SK-N-SH (cell line): ENCODE measurements at regions not wholly inside any gene's neighbourhood (a gene's known extent, or its start where the extent isn't known, plus 50 kb on each side); places are given as distances from the start of the nearest gene placed in this dataset.

Experiments used
- CTCF ChIA-PET: fragments of 300-600, 350-600 bp; formaldehyde crosslinking; extraction: SDS; loops from one replicate; lab custom pipeline; 2021; lab: Yijun Ruan, JAX
- POLR2A ChIA-PET: fragments of 350-600 bp; sonication (Branson Sonifier 250); formaldehyde crosslinking; extraction: SDS; loops from one replicate; lab custom pipeline; 2020; ENCODE audit warnings: antibody characterized with exemption, inconsistent platforms; lab: Yijun Ruan, JAX
- DNase-seq: peaks from one replicate; pipeline ENCODE4 v3.0.0; 2012
- H2AFZ ChIP-seq: fragments of 200-600 bp; sonication (generic); 2 replicates; pipeline ENCODE4 v1.8.1; 2016; ENCODE audit warnings: antibody characterized with exemption, mild to moderate bottlenecking, low read depth
- H3F3A ChIP-seq: fragments of 200-600 bp; sonication (generic); replicated peaks from 2 replicates; pipeline ENCODE3; 2016; ENCODE audit warnings: antibody characterized with exemption, mild to moderate bottlenecking; ENCODE audit not compliant: insufficient read depth
- H3K27ac ChIP-seq, 2 experiments: fragments of 200-500 bp in 1 of 2; fragments of 200-600 bp in 1 of 2; sonication (Bioruptor generic) in 1 of 2; sonication (generic), shearing (Covaris generic) in 1 of 2; 2 replicates each; pipeline versions ENCODE4 v1.5.1 to v1.6.1; 2014 to 2016; ENCODE audit warnings: low read depth in 2 of 2, inconsistent platforms in 1 of 2, low read length in 1 of 2, mild to moderate bottlenecking in 1 of 2, mixed read lengths in 1 of 2
- H3K27me3 ChIP-seq: fragments of 200-600 bp; sonication (generic), shearing (Covaris generic); 2 replicates; pipeline ENCODE4 v1.6.1; 2016; ENCODE audit warnings: mixed run types; ENCODE audit not compliant: insufficient read depth
- H3K36me3 ChIP-seq, 2 experiments: fragments of 200-500 bp in 1 of 2; fragments of 200-600 bp in 1 of 2; sonication (Bioruptor generic) in 1 of 2; sonication (generic) in 1 of 2; replicated peaks in 1 of 2; 2 replicates each; pipeline versions ENCODE3 to v1.5.1; 2014 to 2016; ENCODE audit warnings: low read length in 1 of 2, mild to moderate bottlenecking in 1 of 2; ENCODE audit not compliant: insufficient read depth in 2 of 2, control insufficient read depth in 1 of 2
- H3K4me1 ChIP-seq, 2 experiments: fragments of 200-500 bp in 1 of 2; fragments of 200-600 bp in 1 of 2; sonication (Bioruptor generic) in 1 of 2; sonication (generic), shearing (Covaris generic) in 1 of 2; 2 replicates each; pipeline versions ENCODE4 v1.5.1 to v1.6.1; 2014 to 2016; ENCODE audit warnings: low read depth in 1 of 2, low read length in 1 of 2, mixed run types in 1 of 2; ENCODE audit not compliant: insufficient read depth in 2 of 2, control insufficient read depth in 1 of 2
- H3K4me2 ChIP-seq: fragments of 200-600 bp; sonication (generic), shearing (Covaris generic); 2 replicates; pipeline ENCODE4 v1.6.1; 2017; ENCODE audit warnings: mixed run types
- H3K4me3 ChIP-seq, 2 experiments: fragments of 200-500 bp in 1 of 2; fragments of 200-600 bp in 1 of 2; sonication (Bioruptor generic) in 1 of 2; sonication (generic), shearing (Covaris generic) in 1 of 2; 2 replicates each; pipeline versions ENCODE4 v1.5.1 to v1.8.1; 2014 to 2016; ENCODE audit warnings: low read depth in 2 of 2, inconsistent platforms in 1 of 2, low read length in 1 of 2, mild to moderate bottlenecking in 1 of 2, mixed read lengths in 1 of 2, moderate library complexity in 1 of 2
- H3K79me2 ChIP-seq: fragments of 200-600 bp; sonication (generic); 2 replicates; pipeline ENCODE4 v1.8.1; 2017; ENCODE audit warnings: mild to moderate bottlenecking; ENCODE audit not compliant: insufficient read depth
- H3K9ac ChIP-seq: fragments of 200-600 bp; sonication (generic); 2 replicates; pipeline ENCODE4 v1.6.1; 2017; ENCODE audit warnings: mixed run types
- H3K9me2 ChIP-seq: fragments of 200-600 bp; sonication (generic); 2 replicates; pipeline ENCODE4 v1.6.1; 2017; ENCODE audit warnings: mixed run types
- H3K9me3 ChIP-seq: fragments of 200-600 bp; sonication (generic); 2 replicates; pipeline ENCODE4 v1.6.1; 2017; ENCODE audit warnings: mixed run types, mild to moderate bottlenecking, moderate library complexity
- H4K20me1 ChIP-seq: fragments of 200-600 bp; sonication (generic); 2 replicates; pipeline ENCODE4 v1.6.1; 2017; ENCODE audit warnings: mild to moderate bottlenecking, mixed run types; ENCODE audit not compliant: insufficient read depth
- CHD2 ChIP-seq: fragments of 150-350 bp; IDR thresholded peaks from 2 replicates; pipeline ENCODE4 v1.6.1; 2018; ENCODE audit warnings: low read length; ENCODE audit not compliant: partially characterized antibody
- ELF1 ChIP-seq: IDR thresholded peaks from 2 replicates; pipeline ENCODE4 v1.4.0; 2012
- EP300 ChIP-seq, 2 experiments: IDR thresholded peaks; 2 replicates each; pipeline versions ENCODE4 v1.4.0 to v1.6.1; 2012; ENCODE audit warnings: borderline replicate concordance in 1 of 2, low read depth in 1 of 2, low read length in 1 of 2
- FOXM1 ChIP-seq: IDR thresholded peaks from 2 replicates; pipeline ENCODE4 v1.4.0; 2012; ENCODE audit warnings: low read depth, mild to moderate bottlenecking
- GABPA ChIP-seq: IDR thresholded peaks from 2 replicates; pipeline ENCODE4 v1.4.0; 2012; ENCODE audit warnings: low read depth, mild to moderate bottlenecking
- JUND ChIP-seq: IDR thresholded peaks from 2 replicates; pipeline ENCODE4 v1.4.0; 2012
- MAX ChIP-seq: IDR thresholded peaks from 2 replicates; pipeline ENCODE4 v1.4.0; 2012; ENCODE audit warnings: low read depth
- MXI1 ChIP-seq: IDR thresholded peaks from 2 replicates; pipeline ENCODE4 v1.6.1; 2012; ENCODE audit warnings: mild to moderate bottlenecking, low read depth, low read length, improper control_type of control experiment
- NFIC ChIP-seq: IDR thresholded peaks from 2 replicates; pipeline ENCODE4 v1.4.0; 2012; ENCODE audit warnings: borderline replicate concordance
- NRF1 ChIP-seq: IDR thresholded peaks from 2 replicates; pipeline ENCODE4 v1.6.1; 2012; ENCODE audit warnings: low read depth, mild to moderate bottlenecking, low read length
- PBX3 ChIP-seq: IDR thresholded peaks from 2 replicates; pipeline ENCODE4; 2012
- POLR2AphosphoS5 ChIP-seq: IDR thresholded peaks from 2 replicates; pipeline ENCODE4 v1.6.1; 2012; ENCODE audit warnings: low read depth, low read length
- RAD21 ChIP-seq: IDR thresholded peaks from 2 replicates; pipeline ENCODE4 v1.6.1; 2012; ENCODE audit warnings: mild to moderate bottlenecking, low read length
- RCOR1 ChIP-seq: fragments of 150-350 bp; IDR thresholded peaks from 2 replicates; pipeline ENCODE4 v1.6.1; 2017; ENCODE audit warnings: antibody characterized with exemption, low read length
- RXRA ChIP-seq: IDR thresholded peaks from 2 replicates; pipeline ENCODE4 v1.4.0; 2012; ENCODE audit warnings: low read depth, mild to moderate bottlenecking, borderline replicate concordance
- SIN3A ChIP-seq: IDR thresholded peaks from 2 replicates; pipeline ENCODE4 v1.6.1; 2012; ENCODE audit warnings: low read depth, mild to moderate bottlenecking, low read length, moderate library complexity, borderline replicate concordance
- TAF1 ChIP-seq: IDR thresholded peaks from 2 replicates; pipeline ENCODE4 v1.6.1; 2012; ENCODE audit warnings: low read depth, mild to moderate bottlenecking, low read length, moderate library complexity, borderline replicate concordance
- TCF12 ChIP-seq: IDR thresholded peaks from 2 replicates; pipeline ENCODE4 v1.4.0; 2012
- USF2 ChIP-seq: fragments of 150-350 bp; IDR thresholded peaks from 2 replicates; pipeline ENCODE4 v1.6.1; 2017; ENCODE audit warnings: antibody characterized with exemption, low read length, low read depth, borderline replicate concordance
- WGBS: methylation state at CpG from one replicate; pipeline ENCODE4 v1.1.6; 2017; ENCODE audit warnings: low lambda C conversion rate; 5-methylcytosine and 5-hydroxymethylcytosine counted together

GRCh38 chr4:127131527-127131926 is 501.2 kb upstream of the INTU start:
- no peak for TF ChIP-seq FOXM1
- no peak for TF ChIP-seq TAF1
- TF ChIP-seq PBX3: no peak
- TF ChIP-seq EP300 (IDR thresholded peaks at IDR 0.05; ENCODE audit: borderline replicate concordance in 1 of 2, low read depth in 1 of 2, low read length in 1 of 2): no peak
- no peak for TF ChIP-seq NFIC
- TF ChIP-seq RCOR1: no peak
- no peak for TF ChIP-seq JUND
- TF ChIP-seq CHD2: no peak
- TF ChIP-seq ELF1: no peak
- TF ChIP-seq, all 33 proteins: peak for 0
- no peak overlapping the region for H3K9ac ChIP-seq
- H3K4me1 ChIP-seq: no peaks in the 10 kb centered on the region
- H3K9me2 ChIP-seq: no peaks in the 10 kb centered on the region
- ChIA-PET POLR2A (no interaction called here), CTCF (no interaction called here)
- H3K36me3 ChIP-seq: no peaks in the 10 kb centered on the region
- no peaks in the 10 kb centered on the region for H4K20me1 ChIP-seq
- H2AFZ ChIP-seq: 0 out of 2 replicates have a peak overlapping the region, but pooled peaks have one; percentile 29
- no peak overlapping the region for H3K4me3 ChIP-seq
- H3K9me3 ChIP-seq: no peaks in the 10 kb centered on the region
- no peak overlapping the region for H3K27ac ChIP-seq
- H3K27me3 ChIP-seq: no peaks in the 10 kb centered on the region
- H3F3A ChIP-seq: no peaks in the 10 kb centered on the region
- 65% methylated on average over 2 of the region's 2 CpGs for WGBS
- no peaks in the 10 kb centered on the region for H3K79me2 ChIP-seq
- H3K4me2 ChIP-seq: no peak overlapping the region
- DNase-seq: no peak

- CTCF ChIA-PET: no interaction called here
- no peak overlapping the region for H3K4me2 ChIP-seq
- H3K27ac ChIP-seq: no peak overlapping the region
- no peaks in the 10 kb centered on the region for H3K36me3 ChIP-seq
- no peaks in the 10 kb centered on the region for H4K20me1 ChIP-seq
- TF ChIP-seq EP300 (IDR thresholded peaks at IDR 0.05; ENCODE audit: borderline replicate concordance in 1 of 2, low read depth in 1 of 2, low read length in 1 of 2): no peak
- no peak for TF ChIP-seq USF2
- TF ChIP-seq GABPA: no peak
- no peaks in the 10 kb centered on the region for H3K9me2 ChIP-seq
- no peaks in the 10 kb centered on the region for H3K4me1 ChIP-seq
- H3F3A ChIP-seq: no peaks in the 10 kb centered on the region
- 22% methylated on average over 2 of the region's 2 CpGs for WGBS
- no peak overlapping the region for H3K9ac ChIP-seq
- no peaks in the 10 kb centered on the region for H3K27me3 ChIP-seq
- POLR2A ChIA-PET: no interaction called here
- H3K9me3 ChIP-seq: no peaks in the 10 kb centered on the region
- no peak for DNase-seq
- no peaks in the 10 kb centered on the region for H3K79me2 ChIP-seq
- no peak overlapping the region for H3K4me3 ChIP-seq
- H2AFZ ChIP-seq: peak overlapping the region; percentile 8; the same call in 1 of the 2 replicates
Measured at GRCh38 chr4:127134490-127134889, 498.3 kb upstream of the INTU start.

- Histone ChIP-seq H3K4me3 (no peak overlapping the region), H3K4me1 (no peaks in the 10 kb centered on the region), H3F3A (no peaks in the 10 kb centered on the region), H3K36me3 (no peaks in the 10 kb centered on the region), H3K9me2 (no peaks in the 10 kb centered on the region), H3K27ac (no peak overlapping the region), H3K27me3 (no peaks in the 10 kb centered on the region), H3K9me3 (no peaks in the 10 kb centered on the region), H4K20me1 (no peaks in the 10 kb centered on the region), H3K79me2 (no peaks in the 10 kb centered on the region), H2AFZ (no peak overlapping the region), H3K4me2 (no peak overlapping the region), H3K9ac (no peak overlapping the region)
- DNase-seq: no peak
- CTCF ChIA-PET: no interaction called here
- POLR2A ChIA-PET: no interaction called here
- WGBS: 50% methylated on average over 4 of the region's 4 CpGs
- TF ChIP-seq PBX3 (no peak), RAD21 (no peak), RCOR1 (no peak), EP300 (IDR thresholded peaks at IDR 0.05; ENCODE audit: borderline replicate concordance in 1 of 2, low read depth in 1 of 2, low read length in 1 of 2) (no peak), POLR2AphosphoS5 (no peak), RXRA (no peak), NRF1 (no peak), FOXM1 (no peak), TCF12 (no peak), GABPA (no peak), MXI1 (no peak), SIN3A (no peak), MAX (no peak)
Measured at GRCh38 chr4:127138586-127138985, 494.2 kb upstream of the INTU start.
